ENCODE measurements at regions not wholly inside any gene's neighbourhood (a gene's known extent, or its start where the extent isn't known, plus 50 kb on each side); places are given as distances from the start of the nearest gene placed in this dataset.

DNA sequence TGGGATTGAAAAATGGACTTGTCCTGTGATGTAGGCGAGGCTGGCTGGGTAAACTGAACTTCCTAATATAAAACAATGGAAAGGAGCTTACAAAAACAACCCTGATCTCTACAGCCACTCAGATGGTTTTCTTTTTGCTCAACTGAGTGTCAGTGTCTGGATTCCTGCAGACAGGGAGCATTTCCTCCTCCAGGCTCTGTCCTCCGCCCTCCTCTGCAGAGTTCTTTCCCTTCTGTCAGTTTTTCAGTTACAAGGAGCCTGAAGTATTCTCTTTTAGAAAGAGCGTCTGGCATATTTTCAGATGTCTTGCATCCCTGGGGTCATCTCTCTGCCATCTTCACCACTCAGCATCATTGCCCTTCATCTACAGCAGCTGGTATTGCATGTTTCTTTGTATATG is 50.0 kb upstream of the PITRM1 start:
- intact Hi-C loops (cut with micrococcal nuclease) = no loop called here

Data from T-helper 2 cell treated with Interferon-gamma antibody and Interleukin-4, amounts not matched to agents 100 ng/mL and 5 ng/mL, for 36 hours (primary cell).